Memory B cell (primary cell): ENCODE measurements at regions not wholly inside any gene's neighbourhood (a gene's known extent, or its start where the extent isn't known, plus 50 kb on each side); places are given as distances from the start of the nearest gene placed in this dataset.

Source experiments
- ATAC-seq: fragments of 150-1000 bp; cut with Tn5 transposase; 2 replicates; pipeline ENCODE4 v1.10.0; 2021; ENCODE audit warnings: low read depth, mild to moderate bottlenecking, moderate library complexity
- DNase-seq, 2 donors: peaks; one replicate each; pipeline ENCODE4 v3.0.0; 2022; ENCODE audit warnings: low spot score in 2 of 2
- H3K27ac Mint-ChIP-seq: one replicate; pipeline ENCODE4 v1.8.0; 2022; ENCODE audit warnings: mild to moderate bottlenecking, moderate library complexity, mixed read lengths
- H3K27me3 Mint-ChIP-seq: one replicate; pipeline ENCODE4 v1.8.0; 2022; ENCODE audit warnings: mixed read lengths
- H3K36me3 Mint-ChIP-seq: one replicate; pipeline ENCODE4 v1.8.0; 2022; ENCODE audit warnings: mild to moderate bottlenecking, mixed read lengths
- H3K4me1 Mint-ChIP-seq: one replicate; pipeline ENCODE4 v1.8.0; 2022; ENCODE audit warnings: mixed read lengths
- H3K4me3 Mint-ChIP-seq: one replicate; pipeline ENCODE4 v1.8.0; 2022; ENCODE audit warnings: mild to moderate bottlenecking, moderate library complexity, mixed read lengths
- H3K9me3 Mint-ChIP-seq: one replicate; pipeline ENCODE4 v1.8.0; 2022; ENCODE audit warnings: mixed read lengths

GRCh38 chr3:161444694-161445077 is 51.9 kb upstream of the OTOL1 start:
- Mint-ChIP-seq H3K4me1 (no peaks in the 10 kb centered on the region), H3K27ac (no peak overlapping the region), H3K4me3 (no peak overlapping the region), H3K9me3 (peaks cover 2% of the 10 kb centered on the region), H3K36me3 (no peaks in the 10 kb centered on the region), H3K27me3 (no peaks in the 10 kb centered on the region)
- ATAC-seq (no peak), DNase-seq (no peak)

DNA sequence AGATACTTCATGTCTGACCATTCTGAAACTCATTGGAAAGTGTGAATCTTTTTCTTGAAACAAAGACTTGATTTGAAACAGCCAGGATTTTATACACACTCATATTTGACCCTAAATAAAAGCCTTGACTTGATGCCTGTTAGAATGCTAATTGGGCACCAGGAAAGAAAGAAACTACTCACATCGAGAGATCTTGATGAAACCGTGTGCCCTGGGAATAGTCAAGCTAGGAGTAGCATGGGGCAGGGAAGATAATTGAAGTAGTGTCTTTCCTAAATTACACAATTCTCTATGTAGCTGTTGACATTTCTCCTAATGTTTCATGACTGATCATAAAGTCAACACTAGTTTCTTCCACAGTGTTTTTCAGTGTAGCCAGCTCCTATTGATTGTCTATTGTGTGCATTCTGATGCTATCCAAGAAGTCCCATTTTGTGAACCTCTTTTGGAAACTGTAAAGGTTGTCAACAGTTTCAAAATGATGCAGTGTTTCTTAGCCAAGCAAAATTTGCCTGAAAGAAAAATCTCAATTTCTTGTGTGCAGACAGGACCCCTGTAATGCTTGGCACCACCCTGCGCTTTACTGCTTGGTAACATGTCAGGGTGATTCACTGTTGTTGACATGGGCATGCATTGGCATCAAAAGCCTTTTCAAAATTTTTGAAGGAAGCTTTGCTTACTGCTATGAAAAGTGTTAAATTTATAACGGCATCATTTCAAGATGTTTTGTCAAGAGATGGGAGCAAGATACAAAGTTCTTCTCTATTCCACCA is 52.5 kb upstream of the OTOL1 start:
- H3K27ac Mint-ChIP-seq: no peak overlapping the region
- H3K4me3 Mint-ChIP-seq: no peak overlapping the region
- ATAC-seq: no peak
- H3K9me3 Mint-ChIP-seq: peaks cover 2% of the 10 kb centered on the region
- DNase-seq: no peak
- H3K36me3 Mint-ChIP-seq: no peaks in the 10 kb centered on the region
- no peaks in the 10 kb centered on the region for H3K4me1 Mint-ChIP-seq
- H3K27me3 Mint-ChIP-seq: no peaks in the 10 kb centered on the region

- H3K4me1 Mint-ChIP-seq: no peaks in the 10 kb centered on the region
Observed at GRCh38 chr3:161430307-161430706, 59.0 kb upstream of the SPTSSB start.

GRCh38 chr3:161427347-161427746 is 56.0 kb upstream of the SPTSSB start:
- Mint-ChIP-seq H3K4me1 (no peaks in the 10 kb centered on the region), H3K27ac (no peak overlapping the region), H3K4me3 (no peak overlapping the region), H3K9me3 (no peaks in the 10 kb centered on the region), H3K36me3 (no peaks in the 10 kb centered on the region), H3K27me3 (peaks cover 3% of the 10 kb centered on the region)
- no peak for DNase-seq
- ATAC-seq: no peak

More at GRCh38 chr3:161430307-161430706, 59.0 kb upstream of the SPTSSB start:
- no peaks in the 10 kb centered on the region for H3K36me3 Mint-ChIP-seq
- DNase-seq (no peak), ATAC-seq (no peak)
- H3K4me3 Mint-ChIP-seq: no peak overlapping the region
- H3K27ac Mint-ChIP-seq: no peak overlapping the region
- H3K27me3 Mint-ChIP-seq: peaks cover 5% of the 10 kb centered on the region
- no peaks in the 10 kb centered on the region for H3K9me3 Mint-ChIP-seq

DNA sequence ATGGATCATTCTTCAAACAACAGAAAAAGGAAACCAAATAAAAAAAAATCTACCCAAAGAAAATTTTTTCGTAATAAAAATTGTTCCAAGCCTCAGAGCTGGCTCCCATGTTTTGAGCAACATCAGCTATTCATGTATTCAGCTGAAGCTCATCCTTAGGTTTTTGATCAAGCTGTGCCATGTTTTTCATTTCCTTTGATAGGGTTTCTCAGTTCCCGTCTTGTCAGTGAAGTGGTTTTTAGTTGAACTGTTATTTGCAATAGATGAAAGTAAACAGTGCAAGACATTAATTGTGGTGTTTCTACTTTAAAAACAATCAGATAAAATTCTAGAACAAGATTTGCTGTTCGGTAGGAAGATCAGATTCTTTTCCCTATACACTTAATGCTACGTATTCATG is 55.4 kb upstream of the SPTSSB start:
- peaks cover 2% of the 10 kb centered on the region for H3K27me3 Mint-ChIP-seq
- H3K36me3 Mint-ChIP-seq: no peaks in the 10 kb centered on the region
- ATAC-seq (no peak), DNase-seq (no peak)
- H3K9me3 Mint-ChIP-seq: no peaks in the 10 kb centered on the region
- H3K4me3 Mint-ChIP-seq: no peak overlapping the region
- no peak overlapping the region for H3K27ac Mint-ChIP-seq
- no peaks in the 10 kb centered on the region for H3K4me1 Mint-ChIP-seq

DNA sequence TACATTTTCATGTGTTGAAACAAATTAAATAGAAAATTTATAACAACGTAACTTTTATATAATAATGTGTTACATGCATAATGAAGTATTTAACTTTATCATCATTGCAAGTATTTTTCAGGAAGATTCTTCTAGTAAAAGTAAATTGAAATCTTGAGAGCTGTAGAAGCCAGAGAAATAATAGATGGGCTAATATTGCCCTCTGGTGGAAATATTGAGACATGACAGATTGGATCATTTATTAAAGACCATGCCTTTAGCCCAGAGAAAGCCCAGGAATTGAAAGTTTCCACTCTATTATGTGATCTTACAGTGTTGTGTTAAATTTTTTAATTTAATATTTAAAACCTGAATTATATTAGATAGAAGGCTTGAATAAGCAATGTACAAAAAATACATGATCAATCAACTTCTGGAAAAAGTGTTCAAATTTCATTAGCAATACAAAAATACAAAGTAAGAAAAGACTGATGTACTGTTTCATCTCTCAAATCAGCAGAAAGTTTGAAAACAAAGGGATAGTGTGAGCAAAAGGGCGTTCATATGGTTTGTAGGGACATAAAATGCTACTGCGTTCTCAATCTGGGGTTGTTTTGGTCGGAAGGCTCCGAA is 52.7 kb upstream of the SPTSSB start:
- H3K4me1 Mint-ChIP-seq: no peaks in the 10 kb centered on the region
- peaks cover 2% of the 10 kb centered on the region for H3K27me3 Mint-ChIP-seq
- ATAC-seq (no peak), DNase-seq (peak in 1 of 2 donors; percentile 9)
- no peak overlapping the region for H3K4me3 Mint-ChIP-seq
- H3K27ac Mint-ChIP-seq: no peak overlapping the region
- no peaks in the 10 kb centered on the region for H3K36me3 Mint-ChIP-seq
- H3K9me3 Mint-ChIP-seq: no peaks in the 10 kb centered on the region

- Mint-ChIP-seq H3K4me3 (no peak overlapping the region), H3K9me3 (peaks cover 2% of the 10 kb centered on the region), H3K27ac (no peak overlapping the region), H3K27me3 (no peaks in the 10 kb centered on the region), H3K36me3 (no peaks in the 10 kb centered on the region), H3K4me1 (no peaks in the 10 kb centered on the region)
- no peak for DNase-seq
- ATAC-seq: no peak
Observed at GRCh38 chr3:161422171-161422700, 50.9 kb upstream of the SPTSSB start.
